Central memory CD8-positive, alpha-beta T cell (primary cell): ENCODE measurements at regions not wholly inside any gene's neighbourhood (a gene's known extent, or its start where the extent isn't known, plus 50 kb on each side); places are given as distances from the start of the nearest gene placed in this dataset.

Experiments
- ATAC-seq: fragments of 150-1000 bp; cut with Tn5 transposase; replicated peaks from 2 replicates; pipeline ENCODE4 v1.10.0; 2022; ENCODE audit warnings: mild to moderate bottlenecking, moderate FRiP score, moderate number of reproducible peaks; ENCODE audit not compliant: poor library complexity, severe bottlenecking; ENCODE audit errors: extremely low read depth
- DNase-seq, 2 donors: peaks; one replicate each; pipeline ENCODE4 v3.0.0; 2021; ENCODE audit warnings: low spot score in 2 of 2
- H3K27ac Mint-ChIP-seq: one replicate; pipeline ENCODE4 v1.8.0; 2022; ENCODE audit warnings: low read depth, mild to moderate bottlenecking, moderate library complexity, mixed read lengths
- H3K27me3 Mint-ChIP-seq: one replicate; pipeline ENCODE4 v1.8.0; 2022; ENCODE audit warnings: mixed read lengths
- H3K36me3 Mint-ChIP-seq: one replicate; pipeline ENCODE4 v1.8.0; 2022; ENCODE audit warnings: mild to moderate bottlenecking, moderate library complexity, mixed read lengths; ENCODE audit not compliant: insufficient read depth
- H3K4me1 Mint-ChIP-seq: one replicate; pipeline ENCODE4 v1.8.0; 2022; ENCODE audit warnings: mixed read lengths
- H3K4me3 Mint-ChIP-seq: one replicate; pipeline ENCODE4 v1.8.0; 2022; ENCODE audit warnings: mild to moderate bottlenecking, moderate library complexity, mixed read lengths
- H3K9me3 Mint-ChIP-seq: one replicate; pipeline ENCODE4 v1.8.0; 2022; ENCODE audit warnings: mixed read lengths

GRCh38 chr5:104444656-104445055 is 882.1 kb upstream of the NUDT12 start:
- H3K27me3 Mint-ChIP-seq = no peaks in the 10 kb centered on the region
- ATAC-seq = no peak
- H3K9me3 Mint-ChIP-seq = peaks cover 12% of the 10 kb centered on the region
- DNase-seq = no peak
- no peak overlapping the region for H3K4me3 Mint-ChIP-seq
- no peak overlapping the region for H3K27ac Mint-ChIP-seq
- H3K4me1 Mint-ChIP-seq = no peaks in the 10 kb centered on the region
- peaks cover 1% of the 10 kb centered on the region for H3K36me3 Mint-ChIP-seq

GRCh38 chr5:104443706-104444105 is 881.1 kb upstream of the NUDT12 start:
- Mint-ChIP-seq H3K27me3 (no peaks in the 10 kb centered on the region), H3K36me3 (peaks cover 1% of the 10 kb centered on the region), H3K4me1 (no peaks in the 10 kb centered on the region), H3K27ac (no peak overlapping the region), H3K4me3 (no peak overlapping the region), H3K9me3 (peaks cover 12% of the 10 kb centered on the region)
- ATAC-seq (no peak), DNase-seq (no peak)

- no peaks in the 10 kb centered on the region for H3K36me3 Mint-ChIP-seq
- H3K27me3 Mint-ChIP-seq = no peaks in the 10 kb centered on the region
- H3K27ac Mint-ChIP-seq = no peak overlapping the region
- ATAC-seq (no peak), DNase-seq (no peak)
- no peak overlapping the region for H3K4me3 Mint-ChIP-seq
- no peaks in the 10 kb centered on the region for H3K4me1 Mint-ChIP-seq
- H3K9me3 Mint-ChIP-seq = no peaks in the 10 kb centered on the region
Measured at GRCh38 chr5:104431981-104432380, 869.4 kb upstream of the NUDT12 start.

- no peaks in the 10 kb centered on the region for H3K4me1 Mint-ChIP-seq
- no peak overlapping the region for H3K27ac Mint-ChIP-seq
- no peak for ATAC-seq
- H3K27me3 Mint-ChIP-seq = no peaks in the 10 kb centered on the region
- no peak for DNase-seq
- H3K36me3 Mint-ChIP-seq = no peaks in the 10 kb centered on the region
- H3K4me3 Mint-ChIP-seq = no peak overlapping the region
- no peaks in the 10 kb centered on the region for H3K9me3 Mint-ChIP-seq
Measured at GRCh38 chr5:104431002-104431620, 868.5 kb upstream of the NUDT12 start.

- H3K9me3 Mint-ChIP-seq = no peaks in the 10 kb centered on the region
- H3K4me1 Mint-ChIP-seq = no peaks in the 10 kb centered on the region
- no peaks in the 10 kb centered on the region for H3K36me3 Mint-ChIP-seq
- ATAC-seq (no peak), DNase-seq (no peak)
- H3K27me3 Mint-ChIP-seq = no peaks in the 10 kb centered on the region
- no peak overlapping the region for H3K4me3 Mint-ChIP-seq
- no peak overlapping the region for H3K27ac Mint-ChIP-seq
Measured at GRCh38 chr5:104429911-104430310, 867.3 kb upstream of the NUDT12 start.

GRCh38 chr5:104421431-104421830 is 858.8 kb upstream of the NUDT12 start:
- H3K36me3 Mint-ChIP-seq = no peaks in the 10 kb centered on the region
- peaks cover 17% of the 10 kb centered on the region for H3K9me3 Mint-ChIP-seq
- no peaks in the 10 kb centered on the region for H3K4me1 Mint-ChIP-seq
- H3K27ac Mint-ChIP-seq = no peak overlapping the region
- no peaks in the 10 kb centered on the region for H3K27me3 Mint-ChIP-seq
- H3K4me3 Mint-ChIP-seq = no peak overlapping the region
- DNase-seq (no peak), ATAC-seq (no peak)

GRCh38 chr5:104418056-104418455 is 855.5 kb upstream of the NUDT12 start:
- Mint-ChIP-seq H3K27me3 (no peaks in the 10 kb centered on the region), H3K36me3 (no peaks in the 10 kb centered on the region), H3K4me3 (no peak overlapping the region), H3K4me1 (no peaks in the 10 kb centered on the region), H3K27ac (no peak overlapping the region), H3K9me3 (peaks cover 36% of the 10 kb centered on the region)
- DNase-seq (no peak), ATAC-seq (no peak)

GRCh38 chr5:104412649-104413240 is 850.2 kb upstream of the NUDT12 start:
- Mint-ChIP-seq H3K9me3 (peaks cover 23% of the 10 kb centered on the region), H3K4me1 (no peaks in the 10 kb centered on the region), H3K4me3 (no peak overlapping the region), H3K36me3 (no peaks in the 10 kb centered on the region), H3K27me3 (no peaks in the 10 kb centered on the region), H3K27ac (no peak overlapping the region)
- DNase-seq (no peak), ATAC-seq (no peak)

GRCh38 chr5:104400941-104401340 is 838.4 kb upstream of the NUDT12 start:
- Mint-ChIP-seq H3K27me3 (no peaks in the 10 kb centered on the region), H3K4me1 (no peaks in the 10 kb centered on the region), H3K9me3 (peaks cover 14% of the 10 kb centered on the region), H3K36me3 (no peaks in the 10 kb centered on the region), H3K27ac (no peak overlapping the region), H3K4me3 (no peak overlapping the region)
- no peak for DNase-seq
- ATAC-seq = no peak

GRCh38 chr5:104385906-104386305 is 823.3 kb upstream of the NUDT12 start:
- Mint-ChIP-seq H3K4me3 (no peak overlapping the region), H3K27me3 (no peaks in the 10 kb centered on the region), H3K27ac (no peak overlapping the region), H3K9me3 (peaks cover 25% of the 10 kb centered on the region), H3K4me1 (no peaks in the 10 kb centered on the region), H3K36me3 (no peaks in the 10 kb centered on the region)
- ATAC-seq (no peak), DNase-seq (no peak)

- H3K9me3 Mint-ChIP-seq = peaks cover 7% of the 10 kb centered on the region
- ATAC-seq (no peak), DNase-seq (no peak)
- no peak overlapping the region for H3K27ac Mint-ChIP-seq
- no peaks in the 10 kb centered on the region for H3K27me3 Mint-ChIP-seq
- no peak overlapping the region for H3K4me3 Mint-ChIP-seq
- H3K4me1 Mint-ChIP-seq = no peaks in the 10 kb centered on the region
- no peaks in the 10 kb centered on the region for H3K36me3 Mint-ChIP-seq
Measured at GRCh38 chr5:104375345-104375744, 812.8 kb upstream of the NUDT12 start.

GRCh38 chr5:104372796-104373195 is 810.2 kb upstream of the NUDT12 start:
- peaks cover 12% of the 10 kb centered on the region for H3K9me3 Mint-ChIP-seq
- no peak overlapping the region for H3K27ac Mint-ChIP-seq
- H3K4me3 Mint-ChIP-seq = no peak overlapping the region
- DNase-seq (no peak), ATAC-seq (no peak)
- no peaks in the 10 kb centered on the region for H3K36me3 Mint-ChIP-seq
- no peaks in the 10 kb centered on the region for H3K27me3 Mint-ChIP-seq
- no peaks in the 10 kb centered on the region for H3K4me1 Mint-ChIP-seq

GRCh38 chr5:104372376-104372775 is 809.8 kb upstream of the NUDT12 start:
- ATAC-seq (no peak), DNase-seq (no peak)
- H3K36me3 Mint-ChIP-seq = no peaks in the 10 kb centered on the region
- H3K27ac Mint-ChIP-seq = no peak overlapping the region
- no peaks in the 10 kb centered on the region for H3K27me3 Mint-ChIP-seq
- no peak overlapping the region for H3K4me3 Mint-ChIP-seq
- no peaks in the 10 kb centered on the region for H3K4me1 Mint-ChIP-seq
- H3K9me3 Mint-ChIP-seq = peaks cover 12% of the 10 kb centered on the region
